HG03066 (cell line): ENCODE measurements at regions not wholly inside any gene's neighbourhood (a gene's known extent, or its start where the extent isn't known, plus 50 kb on each side); places are given as distances from the start of the nearest gene placed in this dataset.
"Not testable (repeated sequence)": the region's sequence is repeated elsewhere in the genome, so short reads cannot be mapped to it uniquely, and the experiment has no call there.

ENCODE experiments used
- ATAC-seq: cut with Tn5 transposase; IDR thresholded peaks from one replicate; pipeline ENCODE4 v1.9.1; 2021; ENCODE audit warnings: low read depth; ENCODE audit not compliant: unreplicated experiment

- not testable (repeated sequence) for ATAC-seq
Measured at GRCh38 chrX:89539150-89539549, 382.6 kb upstream of the TGIF2LX start.

GRCh38 chrX:89557146-89557545 lies 364.6 kb upstream of the TGIF2LX start:
- not testable (repeated sequence) for ATAC-seq

GRCh38 chrX:89562079-89562478 lies 359.6 kb upstream of the TGIF2LX start:
- ATAC-seq: not testable (repeated sequence)

GRCh38 chrX:89563107-89563506 lies 358.6 kb upstream of the TGIF2LX start:
- ATAC-seq: not testable (repeated sequence)

GRCh38 chrX:89567787-89568186 lies 353.9 kb upstream of the TGIF2LX start:
- not testable (repeated sequence) for ATAC-seq

GRCh38 chrX:89581868-89582267 lies 339.8 kb upstream of the TGIF2LX start:
- not testable (repeated sequence) for ATAC-seq

DNA sequence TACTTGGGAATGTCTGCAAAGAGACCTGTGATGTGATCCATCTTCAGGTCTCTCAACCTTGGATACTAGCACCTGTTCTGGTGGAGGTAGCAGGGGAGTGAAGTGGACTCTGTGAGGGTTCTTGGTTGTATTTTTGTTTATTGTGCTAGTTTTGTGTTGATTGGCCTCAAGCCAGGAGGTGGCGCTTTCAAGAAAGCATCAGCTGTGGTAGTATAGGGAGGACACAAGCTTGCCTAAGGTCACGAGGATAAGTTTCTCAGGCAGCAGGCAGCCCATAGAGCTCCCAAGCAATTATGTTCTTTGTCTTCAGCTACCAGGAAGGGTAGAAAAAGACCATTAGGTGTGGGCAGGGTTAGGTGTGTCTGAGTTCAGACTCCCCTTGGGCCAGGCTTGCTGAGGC lies 289.9 kb upstream of the TGIF2LX start:
- ATAC-seq: not testable (repeated sequence)

GRCh38 chrX:89635887-89636286 lies 285.8 kb upstream of the TGIF2LX start:
- not testable (repeated sequence) for ATAC-seq

- not testable (repeated sequence) for ATAC-seq
Measured at GRCh38 chrX:89658662-89659061, 263.0 kb upstream of the TGIF2LX start.

DNA sequence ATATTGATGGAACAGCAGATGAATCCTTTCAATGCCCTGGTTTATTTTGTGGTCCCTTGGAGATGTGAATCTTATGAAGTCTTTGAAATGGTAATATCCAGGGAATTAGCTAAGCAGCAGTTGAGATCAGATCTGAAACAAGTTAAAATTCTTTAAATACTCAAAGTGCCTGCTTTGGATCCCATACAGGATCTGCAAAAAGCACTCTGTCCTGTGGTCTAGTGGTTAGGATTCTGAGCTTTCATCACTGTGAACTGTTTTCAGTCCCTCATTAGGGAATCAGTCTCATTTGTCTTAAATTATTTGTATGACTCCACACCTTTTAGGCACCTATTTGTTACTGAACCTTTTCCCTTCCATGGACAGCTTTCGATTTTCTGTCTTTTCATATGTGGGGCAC lies 215.2 kb upstream of the TGIF2LX start:
- not testable (repeated sequence) for ATAC-seq

- not testable (repeated sequence) for ATAC-seq
Measured at GRCh38 chrX:89707363-89707927, 214.3 kb upstream of the TGIF2LX start.

GRCh38 chrX:89734367-89734766 lies 187.3 kb upstream of the TGIF2LX start:
- not testable (repeated sequence) for ATAC-seq

DNA sequence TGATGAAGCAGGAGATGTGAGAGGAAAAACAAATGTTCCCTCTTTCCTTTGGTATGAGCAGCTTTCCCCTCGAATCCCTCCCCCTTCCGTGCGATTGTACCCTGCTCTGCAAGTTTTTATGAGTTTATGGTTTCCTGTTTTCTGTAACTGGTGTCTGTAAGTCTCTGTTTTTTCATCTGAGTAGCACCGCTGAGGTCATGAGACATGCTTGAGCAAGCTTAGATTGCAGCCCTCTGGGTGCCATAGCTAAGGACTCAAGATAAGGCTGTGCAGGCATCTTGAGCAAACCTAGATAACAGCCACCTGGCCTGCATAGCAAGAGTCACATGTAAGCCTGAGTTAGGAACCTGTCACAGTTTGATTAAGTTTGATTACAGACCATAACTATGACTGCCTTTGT lies 165.2 kb upstream of the TGIF2LX start:
- not testable (repeated sequence) for ATAC-seq

DNA sequence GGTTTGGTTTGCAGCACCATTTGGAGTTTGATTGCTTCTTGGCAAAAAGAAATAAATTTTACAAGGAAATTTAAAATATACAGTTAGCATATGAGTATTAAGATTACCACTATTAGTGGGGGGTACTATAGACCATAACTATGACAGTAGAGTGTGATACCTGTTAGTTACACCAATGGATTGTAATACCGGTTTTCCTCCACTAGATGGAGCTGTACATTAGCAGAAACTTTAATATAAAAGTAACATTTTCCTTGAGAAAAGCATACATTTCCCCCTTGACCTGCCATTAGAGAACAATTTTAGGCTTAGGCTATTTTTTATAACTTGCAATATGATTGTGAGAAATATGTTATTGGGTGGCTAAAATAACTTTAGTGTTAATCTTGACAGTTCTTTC lies 163.9 kb upstream of the TGIF2LX start:
- ATAC-seq: not testable (repeated sequence)

- not testable (repeated sequence) for ATAC-seq
Measured at GRCh38 chrX:89759076-89759685, 162.5 kb upstream of the TGIF2LX start.

DNA sequence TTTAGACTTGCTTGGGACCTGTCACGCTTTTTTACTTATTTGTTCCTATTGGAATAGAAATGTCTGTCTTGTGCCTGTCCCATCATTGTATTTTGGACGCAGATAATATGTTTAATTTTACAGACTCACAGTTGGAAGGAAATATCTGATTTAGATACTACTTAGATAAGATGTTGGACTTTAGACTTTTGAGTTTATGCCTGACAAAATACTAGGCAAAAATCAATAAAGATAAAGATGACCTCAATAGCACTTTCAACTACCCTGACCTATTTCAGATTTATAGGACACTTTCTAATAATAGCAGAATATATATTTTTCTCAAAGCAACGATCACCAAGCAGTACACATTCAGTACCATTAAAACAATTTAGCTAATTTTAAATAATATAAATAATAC lies 150.1 kb upstream of the TGIF2LX start:
- not testable (repeated sequence) for ATAC-seq

GRCh38 chrX:89811440-89811839 lies 110.3 kb upstream of the TGIF2LX start:
- ATAC-seq: not testable (repeated sequence)

DNA sequence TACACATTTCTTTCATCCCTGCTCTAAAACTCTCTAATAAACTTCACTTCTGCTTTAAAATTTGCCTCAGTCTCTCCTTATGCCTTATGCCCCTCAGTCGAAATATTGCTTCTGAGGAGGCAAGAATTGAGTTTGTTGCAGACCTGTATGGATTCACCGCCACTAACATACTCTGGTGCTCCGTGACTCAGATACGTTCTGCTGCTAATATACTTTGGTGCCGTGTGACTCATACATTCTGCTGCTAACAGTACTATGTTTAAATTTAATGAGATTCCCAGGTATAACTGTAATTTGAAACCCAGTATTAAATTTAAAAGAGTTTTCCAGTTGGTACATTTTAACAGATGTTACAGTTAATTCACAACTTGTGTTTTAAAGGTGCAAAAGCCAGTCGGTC lies 82.0 kb upstream of the TGIF2LX start:
- ATAC-seq: not testable (repeated sequence)

DNA sequence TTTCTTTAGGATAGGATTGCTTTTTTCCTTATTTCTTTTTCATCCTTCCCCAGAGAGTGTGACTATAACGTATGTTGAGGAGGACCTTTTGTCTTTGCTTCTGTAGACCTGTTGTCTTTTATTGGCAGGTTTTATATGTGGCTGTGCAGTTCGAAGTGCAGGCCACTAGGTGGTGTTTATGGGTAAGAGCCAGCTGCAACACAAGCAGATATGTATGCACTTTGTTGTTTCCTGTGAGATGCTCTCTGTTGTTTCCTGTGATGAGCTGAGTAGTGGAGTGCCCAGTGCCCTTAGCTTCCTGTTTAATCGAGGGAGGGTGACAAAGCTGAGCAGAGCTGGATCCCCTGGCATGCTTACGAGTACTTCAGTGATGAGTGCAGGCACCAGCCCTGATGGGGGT lies 50.0 kb upstream of the TGIF2LX start:
- ATAC-seq: peak; percentile 63
